Smooth muscle cell (in vitro differentiated cells): ENCODE measurements at regions not wholly inside any gene's neighbourhood (a gene's known extent, or its start where the extent isn't known, plus 50 kb on each side); places are given as distances from the start of the nearest gene placed in this dataset.

Experiments used
- DNase-seq: peaks from one replicate; lab custom pipeline; 2025; ENCODE audit not compliant: unreplicated experiment; lab: John Stamatoyannopoulos, UW
- H2AFZ ChIP-seq: fragments of 200-600 bp; sonication (generic); 2 replicates; pipeline ENCODE4 v1.6.0; 2016; ENCODE audit warnings: antibody characterized with exemption, low read depth, mild to moderate bottlenecking
- H3F3A ChIP-seq: fragments of 200-600 bp; sonication (generic); 2 replicates; pipeline ENCODE4 v1.6.0; 2017; ENCODE audit warnings: antibody characterized with exemption, low read depth
- H3K27ac ChIP-seq: fragments of 200-600 bp; sonication (generic); 2 replicates; pipeline ENCODE4 v1.5.1; 2016; ENCODE audit warnings: low read depth, mild to moderate bottlenecking
- H3K27me3 ChIP-seq: fragments of 200-600 bp; sonication (generic); 2 replicates; pipeline ENCODE4 v1.6.1; 2016; ENCODE audit warnings: low read depth, mild to moderate bottlenecking
- H3K36me3 ChIP-seq: fragments of 200-600 bp; sonication (generic); 2 replicates; pipeline ENCODE4 v1.5.1; 2016; ENCODE audit warnings: low read depth
- H3K4me1 ChIP-seq: fragments of 200-600 bp; sonication (generic); 2 replicates; pipeline ENCODE4 v1.5.1; 2016; ENCODE audit warnings: low read depth
- H3K4me2 ChIP-seq: fragments of 200-600 bp; sonication (generic); 2 replicates; pipeline ENCODE4 v1.6.0; 2016; ENCODE audit warnings: mild to moderate bottlenecking
- H3K4me3 ChIP-seq: fragments of 200-600 bp; sonication (generic); 2 replicates; pipeline ENCODE4 v1.5.1; 2016; ENCODE audit warnings: mild to moderate bottlenecking
- H3K79me2 ChIP-seq: fragments of 200-600 bp; sonication (generic); 2 replicates; pipeline ENCODE4 v1.6.0; 2016; ENCODE audit warnings: low read depth, mild to moderate bottlenecking
- H3K9ac ChIP-seq: fragments of 200-600 bp; sonication (generic); 2 replicates; pipeline ENCODE4 v1.6.0; 2016; ENCODE audit warnings: low read depth
- H3K9me3 ChIP-seq: fragments of 200-600 bp; sonication (generic); replicated peaks from 2 replicates; pipeline ENCODE4 v1.5.1; 2016; ENCODE audit warnings: low read depth
- H4K20me1 ChIP-seq: fragments of 200-600 bp; sonication (generic); 2 replicates; pipeline ENCODE4 v1.6.0; 2016; ENCODE audit warnings: low read depth
- CTCF ChIP-seq: fragments of 200-600 bp; sonication (generic); IDR thresholded peaks from 2 replicates; pipeline ENCODE4 v1.5.1; 2017; ENCODE audit warnings: borderline replicate concordance, mild to moderate bottlenecking, antibody characterized with exemption; ENCODE audit not compliant: insufficient read depth, poor library complexity, severe bottlenecking
- WGBS: methylation state at CpG from one replicate; pipeline ENCODE4 v1.1.7; 2016; ENCODE audit warnings: low lambda C conversion rate; 5-methylcytosine and 5-hydroxymethylcytosine counted together

GRCh38 chr6:14290041-14290771 is 172.6 kb downstream of the CD83 start:
- no peak for TF ChIP-seq CTCF
- Histone ChIP-seq H3K27me3 (no peaks in the 10 kb centered on the region), H3K9me3 (no peaks in the 10 kb centered on the region), H3K79me2 (no peaks in the 10 kb centered on the region), H3K4me1 (no peaks in the 10 kb centered on the region), H4K20me1 (no peaks in the 10 kb centered on the region), H2AFZ (no peak overlapping the region), H3K4me3 (no peak overlapping the region), H3K36me3 (no peaks in the 10 kb centered on the region), H3K9ac (no peak overlapping the region), H3K27ac (no peak overlapping the region), H3K4me2 (no peak overlapping the region), H3F3A (no peaks in the 10 kb centered on the region)
- DNase-seq: no peak
- WGBS: 87% methylated on average over 8 of the region's 8 CpGs

GRCh38 chr6:14290772-14291330 is 173.3 kb downstream of the CD83 start:
- H3F3A ChIP-seq: no peaks in the 10 kb centered on the region
- H3K36me3 ChIP-seq: no peaks in the 10 kb centered on the region
- H3K9ac ChIP-seq: no peak overlapping the region
- H4K20me1 ChIP-seq: no peaks in the 10 kb centered on the region
- H3K9me3 ChIP-seq: no peaks in the 10 kb centered on the region
- H3K4me1 ChIP-seq: no peaks in the 10 kb centered on the region
- no peak for TF ChIP-seq CTCF
- H3K27ac ChIP-seq: no peak overlapping the region
- no peaks in the 10 kb centered on the region for H3K27me3 ChIP-seq
- no peak overlapping the region for H2AFZ ChIP-seq
- no peaks in the 10 kb centered on the region for H3K79me2 ChIP-seq
- no peak overlapping the region for H3K4me3 ChIP-seq
- no peak for DNase-seq
- WGBS: 68% methylated on average over 5 of the region's 5 CpGs
- no peak overlapping the region for H3K4me2 ChIP-seq

- Histone ChIP-seq H3K4me1 (no peaks in the 10 kb centered on the region), H3K9ac (no peak overlapping the region), H3K27ac (no peak overlapping the region), H3F3A (no peaks in the 10 kb centered on the region), H3K36me3 (no peaks in the 10 kb centered on the region), H4K20me1 (no peaks in the 10 kb centered on the region), H2AFZ (no peak overlapping the region), H3K4me2 (no peak overlapping the region), H3K27me3 (no peaks in the 10 kb centered on the region), H3K9me3 (no peaks in the 10 kb centered on the region), H3K4me3 (no peak overlapping the region), H3K79me2 (no peaks in the 10 kb centered on the region)
- no peak for DNase-seq
- WGBS: 95% methylated on average over 3 of the region's 3 CpGs
- no peak for TF ChIP-seq CTCF
Observed at GRCh38 chr6:14291331-14291730, 173.8 kb downstream of the CD83 start.

- TF ChIP-seq CTCF: no peak
- Histone ChIP-seq H2AFZ (no peak overlapping the region), H3K9ac (no peak overlapping the region), H4K20me1 (no peaks in the 10 kb centered on the region), H3K36me3 (no peaks in the 10 kb centered on the region), H3K79me2 (no peaks in the 10 kb centered on the region), H3K27ac (no peak overlapping the region), H3K27me3 (no peaks in the 10 kb centered on the region), H3K4me2 (no peak overlapping the region), H3K9me3 (no peaks in the 10 kb centered on the region), H3F3A (no peaks in the 10 kb centered on the region), H3K4me1 (no peaks in the 10 kb centered on the region), H3K4me3 (no peak overlapping the region)
- no peak for DNase-seq
- WGBS: 94% methylated on average over 3 of the region's 3 CpGs
Observed at GRCh38 chr6:14292119-14292518, 174.5 kb downstream of the CD83 start.
